ENCODE measurements at regions not wholly inside any gene's neighbourhood (a gene's known extent, or its start where the extent isn't known, plus 50 kb on each side); places are given as distances from the start of the nearest gene placed in this dataset.

GRCh38 chr2:217079165-217079564 lies 219.3 kb upstream of the TNP1 start:
- H3K4me1 ChIP-seq, result peaks cover 2% of the 10 kb centered on the region
- H3K9ac ChIP-seq, result no peak overlapping the region
- H3K27me3 ChIP-seq (ENCODE audit: control insufficient read depth, insufficient read depth, low read length), result no peaks in the 10 kb centered on the region
- no peaks in the 10 kb centered on the region for H3K9me3 ChIP-seq (ENCODE audit: control insufficient read depth, low read length)
- no peak overlapping the region for H2AFZ ChIP-seq
- H3K4me2 ChIP-seq (ENCODE audit: low read length), result no peak overlapping the region
- TF ChIP-seq, protein P1, sequence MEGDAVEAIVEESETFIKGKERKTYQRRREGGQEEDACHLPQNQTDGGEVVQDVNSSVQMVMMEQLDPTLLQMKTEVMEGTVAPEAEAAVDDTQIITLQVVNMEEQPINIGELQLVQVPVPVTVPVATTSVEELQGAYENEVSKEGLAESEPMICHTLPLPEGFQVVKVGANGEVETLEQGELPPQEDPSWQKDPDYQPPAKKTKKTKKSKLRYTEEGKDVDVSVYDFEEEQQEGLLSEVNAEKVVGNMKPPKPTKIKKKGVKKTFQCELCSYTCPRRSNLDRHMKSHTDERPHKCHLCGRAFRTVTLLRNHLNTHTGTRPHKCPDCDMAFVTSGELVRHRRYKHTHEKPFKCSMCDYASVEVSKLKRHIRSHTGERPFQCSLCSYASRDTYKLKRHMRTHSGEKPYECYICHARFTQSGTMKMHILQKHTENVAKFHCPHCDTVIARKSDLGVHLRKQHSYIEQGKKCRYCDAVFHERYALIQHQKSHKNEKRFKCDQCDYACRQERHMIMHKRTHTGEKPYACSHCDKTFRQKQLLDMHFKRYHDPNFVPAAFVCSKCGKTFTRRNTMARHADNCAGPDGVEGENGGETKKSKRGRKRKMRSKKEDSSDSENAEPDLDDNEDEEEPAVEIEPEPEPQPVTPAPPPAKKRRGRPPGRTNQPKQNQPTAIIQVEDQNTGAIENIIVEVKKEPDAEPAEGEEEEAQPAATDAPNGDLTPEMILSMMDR (IDR thresholded peaks at IDR 0.05), result no peak
- H3K36me3 ChIP-seq (ENCODE audit: control insufficient read depth, insufficient read depth, low read length), result no peaks in the 10 kb centered on the region
- H3K79me2 ChIP-seq, result no peaks in the 10 kb centered on the region
- no peak overlapping the region for H3K27ac ChIP-seq
- no peak overlapping the region for H3K4me3 ChIP-seq (ENCODE audit: low read depth, low read length)

- no peaks in the 10 kb centered on the region for H3K36me3 ChIP-seq (ENCODE audit: control insufficient read depth, insufficient read depth, low read length)
- TF ChIP-seq, protein P1 (IDR thresholded peaks at IDR 0.05), result no peak
Measured at GRCh38 chr2:217077831-217078407, 218.1 kb upstream of the TNP1 start.

DNA sequence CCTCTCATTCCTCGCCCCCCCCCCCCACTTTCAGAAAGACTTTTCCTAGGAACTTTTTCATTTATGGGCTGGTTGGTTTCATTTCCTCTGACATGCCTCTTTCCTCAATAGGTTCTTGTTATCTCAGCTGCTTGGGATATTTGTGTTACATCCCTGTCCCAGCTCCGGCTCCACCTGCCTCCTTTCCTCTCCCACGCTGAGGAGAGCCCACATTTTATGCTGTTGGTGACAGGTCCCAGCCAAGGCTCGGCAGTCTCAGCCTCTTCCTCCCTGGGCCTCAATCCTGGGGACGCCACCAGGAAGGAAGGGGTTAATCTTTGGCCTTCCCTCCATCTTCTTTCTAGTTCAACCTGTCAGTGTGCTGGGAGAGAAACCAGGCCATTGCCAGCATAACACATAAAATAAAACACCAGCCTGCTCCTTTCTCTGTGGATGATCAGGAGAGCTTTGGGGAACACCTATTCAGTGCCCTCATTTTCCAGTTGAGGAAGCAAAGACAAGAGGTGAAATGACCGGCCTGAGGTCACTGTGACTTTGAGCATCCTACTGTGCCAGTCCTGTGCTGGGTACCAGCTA lies 216.9 kb upstream of the TNP1 start:
- Histone ChIP-seq H2AFZ (no peak overlapping the region), H3K27me3 (ENCODE audit: control insufficient read depth, insufficient read depth, low read length) (no peaks in the 10 kb centered on the region), H3K4me1 (no peaks in the 10 kb centered on the region), H3K79me2 (no peaks in the 10 kb centered on the region), H3K4me2 (ENCODE audit: low read length) (no peak overlapping the region), H3K9me3 (ENCODE audit: control insufficient read depth, low read length) (no peaks in the 10 kb centered on the region), H3K36me3 (ENCODE audit: control insufficient read depth, insufficient read depth, low read length) (no peaks in the 10 kb centered on the region), H3K4me3 (ENCODE audit: low read depth, low read length) (no peak overlapping the region), H3K9ac (no peak overlapping the region), H3K27ac (no peak overlapping the region)
- TF ChIP-seq, protein P1 (IDR thresholded peaks at IDR 0.05), result no peak

More at GRCh38 chr2:217077831-217078407, 218.1 kb upstream of the TNP1 start:
- no peak overlapping the region for H3K4me3 ChIP-seq (ENCODE audit: low read depth, low read length)
- H3K79me2 ChIP-seq, result no peaks in the 10 kb centered on the region
- peaks cover 2% of the 10 kb centered on the region for H3K4me1 ChIP-seq
- no peak overlapping the region for H2AFZ ChIP-seq
- H3K9me3 ChIP-seq (ENCODE audit: control insufficient read depth, low read length), result no peaks in the 10 kb centered on the region
- H3K4me2 ChIP-seq (ENCODE audit: low read length), result no peak overlapping the region
- H3K27ac ChIP-seq, result no peak overlapping the region
- no peak overlapping the region for H3K9ac ChIP-seq
- no peaks in the 10 kb centered on the region for H3K27me3 ChIP-seq (ENCODE audit: control insufficient read depth, insufficient read depth, low read length)

- Histone ChIP-seq H3K36me3 (ENCODE audit: control insufficient read depth, insufficient read depth, low read length) (no peaks in the 10 kb centered on the region), H3K9ac (no peak overlapping the region), H3K4me3 (ENCODE audit: low read depth, low read length) (no peak overlapping the region), H2AFZ (no peak overlapping the region), H3K27ac (no peak overlapping the region), H3K9me3 (ENCODE audit: control insufficient read depth, low read length) (no peaks in the 10 kb centered on the region), H3K4me2 (ENCODE audit: low read length) (no peak overlapping the region), H3K79me2 (no peaks in the 10 kb centered on the region), H3K4me1 (no peaks in the 10 kb centered on the region), H3K27me3 (ENCODE audit: control insufficient read depth, insufficient read depth, low read length) (no peaks in the 10 kb centered on the region)
- TF ChIP-seq, protein P1 (IDR thresholded peaks at IDR 0.05), result no peak
Measured at GRCh38 chr2:217076058-217076435, 216.2 kb upstream of the TNP1 start.
